Dendritic cell treated with granulocyte-macrophage colony-stimulating factor and Interleukin-4, amounts not matched to agents 40 ng/mL and 50 ng/mL, for 4 days (primary cell): ENCODE measurements at regions not wholly inside any gene's neighbourhood (a gene's known extent, or its start where the extent isn't known, plus 50 kb on each side); places are given as distances from the start of the nearest gene placed in this dataset.

Experiments used
- H3K27ac Mint-ChIP-seq: one replicate; pipeline ENCODE4 v1.8.0; 2022; ENCODE audit warnings: mild to moderate bottlenecking, mixed read lengths
- H3K27me3 Mint-ChIP-seq: one replicate; pipeline ENCODE4 v1.8.0; 2022; ENCODE audit warnings: mild to moderate bottlenecking, mixed read lengths
- H3K36me3 Mint-ChIP-seq: one replicate; pipeline ENCODE4 v1.8.0; 2022; ENCODE audit warnings: low read depth, mixed read lengths
- H3K4me1 Mint-ChIP-seq: one replicate; pipeline ENCODE4 v1.8.0; 2022; ENCODE audit warnings: low read depth, mixed read lengths
- H3K4me3 Mint-ChIP-seq: one replicate; pipeline ENCODE4 v1.8.0; 2022; ENCODE audit warnings: mild to moderate bottlenecking, moderate library complexity, mixed read lengths
- H3K9me3 Mint-ChIP-seq: one replicate; pipeline ENCODE4 v1.8.0; 2022; ENCODE audit warnings: mixed read lengths
- intact Hi-C: fragments of 100-400 bp; cut with micrococcal nuclease; formaldehyde crosslinking; loops from one replicate; pipeline ENCODE4 v1.15.0; 2022

GRCh38 chr1:101290922-101291561 lies 54.2 kb downstream of the S1PR1 start:
- Mint-ChIP-seq H3K4me1 (peaks cover 46% of the 10 kb centered on the region), H3K4me3 (peak overlapping the region; percentile 17), H3K27ac (peak overlapping the region; percentile 24), H3K9me3 (no peaks in the 10 kb centered on the region), H3K36me3 (no peaks in the 10 kb centered on the region), H3K27me3 (peaks cover 4% of the 10 kb centered on the region)
- intact Hi-C loops, result loop anchor here (5.0 kb wide), 1 partner anchor 664 kb away; no protein-coding TSS in a partner anchor

GRCh38 chr1:101291562-101292380 lies 55.0 kb downstream of the S1PR1 start:
- Mint-ChIP-seq H3K4me1 (peaks cover 39% of the 10 kb centered on the region), H3K27ac (peak overlapping the region; percentile 24), H3K4me3 (peak overlapping the region; percentile 17), H3K36me3 (no peaks in the 10 kb centered on the region), H3K9me3 (no peaks in the 10 kb centered on the region), H3K27me3 (peaks cover 5% of the 10 kb centered on the region)
- intact Hi-C loops, result loop anchor here (5.0 kb wide), 1 partner anchor 664 kb away; no protein-coding TSS in a partner anchor

GRCh38 chr1:101293461-101294051 lies 56.7 kb downstream of the S1PR1 start:
- no peaks in the 10 kb centered on the region for H3K9me3 Mint-ChIP-seq
- peaks cover 8% of the 10 kb centered on the region for H3K27me3 Mint-ChIP-seq
- intact Hi-C loops, result loop anchor here (5.0 kb wide), 1 partner anchor 666 kb away; no protein-coding TSS in a partner anchor
- H3K4me3 Mint-ChIP-seq, result no peak overlapping the region
- no peaks in the 10 kb centered on the region for H3K36me3 Mint-ChIP-seq
- peaks cover 35% of the 10 kb centered on the region for H3K4me1 Mint-ChIP-seq
- H3K27ac Mint-ChIP-seq, result no peak overlapping the region

- Mint-ChIP-seq H3K9me3 (no peaks in the 10 kb centered on the region), H3K27ac (no peak overlapping the region), H3K27me3 (peaks cover 10% of the 10 kb centered on the region), H3K4me3 (no peak overlapping the region), H3K4me1 (peaks cover 32% of the 10 kb centered on the region), H3K36me3 (no peaks in the 10 kb centered on the region)
- intact Hi-C loops, result no loop called here
Observed at GRCh38 chr1:101295209-101295608, 58.4 kb downstream of the S1PR1 start.

GRCh38 chr1:101298663-101299062 lies 61.8 kb downstream of the S1PR1 start:
- Mint-ChIP-seq H3K9me3 (no peaks in the 10 kb centered on the region), H3K4me1 (peaks cover 4% of the 10 kb centered on the region), H3K27ac (no peak overlapping the region), H3K27me3 (peaks cover 10% of the 10 kb centered on the region), H3K36me3 (no peaks in the 10 kb centered on the region), H3K4me3 (no peak overlapping the region)
- intact Hi-C loops, result no loop called here

GRCh38 chr1:101299141-101299540 lies 62.3 kb downstream of the S1PR1 start:
- H3K9me3 Mint-ChIP-seq, result no peaks in the 10 kb centered on the region
- H3K27me3 Mint-ChIP-seq, result peaks cover 10% of the 10 kb centered on the region
- intact Hi-C loops, result no loop called here
- no peak overlapping the region for H3K4me3 Mint-ChIP-seq
- H3K36me3 Mint-ChIP-seq, result no peaks in the 10 kb centered on the region
- H3K27ac Mint-ChIP-seq, result no peak overlapping the region
- no peaks in the 10 kb centered on the region for H3K4me1 Mint-ChIP-seq

- Mint-ChIP-seq H3K36me3 (no peaks in the 10 kb centered on the region), H3K27me3 (peaks cover 10% of the 10 kb centered on the region), H3K9me3 (no peaks in the 10 kb centered on the region), H3K4me3 (no peak overlapping the region), H3K27ac (no peak overlapping the region), H3K4me1 (no peaks in the 10 kb centered on the region)
- intact Hi-C loops, result no loop called here
Observed at GRCh38 chr1:101299710-101300109, 62.9 kb downstream of the S1PR1 start.

- intact Hi-C loops, result no loop called here
- H3K27me3 Mint-ChIP-seq, result peaks cover 9% of the 10 kb centered on the region
Observed at GRCh38 chr1:101300916-101301315, 64.1 kb downstream of the S1PR1 start.

GRCh38 chr1:101301446-101302057 lies 64.7 kb downstream of the S1PR1 start:
- Mint-ChIP-seq H3K4me3 (no peak overlapping the region), H3K4me1 (no peaks in the 10 kb centered on the region)

More at GRCh38 chr1:101300916-101301315, 64.1 kb downstream of the S1PR1 start:
- Mint-ChIP-seq H3K4me3 (no peak overlapping the region), H3K9me3 (no peaks in the 10 kb centered on the region), H3K36me3 (no peaks in the 10 kb centered on the region), H3K27ac (no peak overlapping the region), H3K4me1 (no peaks in the 10 kb centered on the region)

GRCh38 chr1:101302831-101303511 lies 66.2 kb downstream of the S1PR1 start:
- intact Hi-C loops, result no loop called here
- Mint-ChIP-seq H3K4me1 (no peaks in the 10 kb centered on the region), H3K27ac (no peak overlapping the region), H3K9me3 (no peaks in the 10 kb centered on the region), H3K27me3 (peaks cover 8% of the 10 kb centered on the region), H3K4me3 (no peak overlapping the region), H3K36me3 (no peaks in the 10 kb centered on the region)

More at GRCh38 chr1:101301446-101302057, 64.7 kb downstream of the S1PR1 start:
- no peak overlapping the region for H3K27ac Mint-ChIP-seq
- peaks cover 8% of the 10 kb centered on the region for H3K27me3 Mint-ChIP-seq
- no peaks in the 10 kb centered on the region for H3K36me3 Mint-ChIP-seq
- H3K9me3 Mint-ChIP-seq, result no peaks in the 10 kb centered on the region
- intact Hi-C loops, result no loop called here

GRCh38 chr1:101307985-101308689 lies 71.3 kb downstream of the S1PR1 start:
- Mint-ChIP-seq H3K27me3 (peaks cover 13% of the 10 kb centered on the region), H3K4me3 (no peak overlapping the region), H3K27ac (no peak overlapping the region), H3K4me1 (peaks cover 12% of the 10 kb centered on the region), H3K9me3 (no peaks in the 10 kb centered on the region), H3K36me3 (no peaks in the 10 kb centered on the region)
- intact Hi-C loops, result no loop called here

GRCh38 chr1:101308935-101309333 lies 72.1 kb downstream of the S1PR1 start:
- H3K36me3 Mint-ChIP-seq, result no peaks in the 10 kb centered on the region
- intact Hi-C loops, result loop anchor here (1.0 kb wide), 1 partner anchor 48 kb away; no protein-coding TSS in a partner anchor
- peak overlapping the region; percentile 65 for H3K27ac Mint-ChIP-seq
- peaks cover 13% of the 10 kb centered on the region for H3K27me3 Mint-ChIP-seq
- H3K9me3 Mint-ChIP-seq, result no peaks in the 10 kb centered on the region
- peaks cover 12% of the 10 kb centered on the region for H3K4me1 Mint-ChIP-seq
- H3K4me3 Mint-ChIP-seq, result peak overlapping the region; percentile 70
